Body of pancreas (tissue), 4 donors: ENCODE measurements at regions not wholly inside any gene's neighbourhood (a gene's known extent, or its start where the extent isn't known, plus 50 kb on each side); places are given as distances from the start of the nearest gene placed in this dataset.

ENCODE experiments used
- ATAC-seq: fragments of 150-250 bp; one replicate; pipeline ENCODE4 v1.9.1; 2016
- DNase-seq, 4 donors: peaks; one replicate each; pipeline ENCODE4 v3.0.0-alpha.2; 2019
- H3K27ac ChIP-seq, 4 donors: fragments of 200-600 bp; sonication (generic); 1 replicate in 3 of 4; 2 replicates in 1 of 4; pipeline versions ENCODE4 v1.5.1 to v1.6.1; 2016 to 2019; ENCODE audit warnings: mild to moderate bottlenecking in 1 of 4, mixed read lengths in 1 of 4, moderate library complexity in 1 of 4
- H3K27me3 ChIP-seq, 2 donors: fragments of 200-600 bp; sonication (generic); one replicate each; pipeline ENCODE4 v1.6.0; 2016; ENCODE audit warnings: mild to moderate bottlenecking in 1 of 2
- H3K36me3 ChIP-seq, 2 donors: fragments of 200-600 bp; sonication (generic); replicated peaks in 1 of 2; 2 replicates each; pipeline ENCODE4 v1.5.1; 2016; ENCODE audit warnings: low read depth in 2 of 2; ENCODE audit not compliant: insufficient read depth in 1 of 2
- H3K4me1 ChIP-seq: fragments of 200-600 bp; sonication (generic); one replicate; pipeline ENCODE4 v1.6.0; 2016
- H3K4me3 ChIP-seq, 2 donors: fragments of 200-600 bp; sonication (generic); 1 replicate in 1 of 2; 2 replicates in 1 of 2; pipeline ENCODE4 v1.5.1; 2016 to 2019
- H3K9me3 ChIP-seq, 3 donors: fragments of 200-600 bp; sonication (generic); 1 replicate in 2 of 3; 2 replicates in 1 of 3; pipeline ENCODE4 v1.5.1; 2016
- CTCF ChIP-seq, 7 experiments: fragments of 450-650 bp in 4 of 7; fragments of 200-600 bp in 3 of 7; sonication (generic) in 3 of 7; IDR thresholded peaks; one replicate each; pipeline ENCODE4 v1.5.1; 2016 to 2019; ENCODE audit warnings: antibody characterized with exemption in 7 of 7
- POLR2A ChIP-seq, 3 donors: fragments of 450-650 bp; IDR thresholded peaks; one replicate each; pipeline ENCODE4 v1.6.1; 2016; ENCODE audit warnings: antibody characterized with exemption in 3 of 3, mild to moderate bottlenecking in 2 of 3
- WGBS, 2 donors: methylation state at CpG; one replicate each; pipeline ENCODE4 v1.1.5; 2017; 5-methylcytosine and 5-hydroxymethylcytosine counted together
- intact Hi-C: fragments of 100-400 bp; cut with DNase I; formaldehyde crosslinking; loops from one replicate; pipeline ENCODE4 v1.15.1; 2023

- Histone ChIP-seq H3K27me3 (no peaks in the 10 kb centered on the region), H3K36me3 (no peaks in the 10 kb centered on the region), H3K4me3 (no peak overlapping the region), H3K9me3 (no peaks in the 10 kb centered on the region), H3K4me1 (peaks cover 21% of the 10 kb centered on the region), H3K27ac (no peak overlapping the region)
- TF ChIP-seq POLR2A (IDR thresholded peaks at IDR 0.05) = no peak
- TF ChIP-seq CTCF (IDR thresholded peaks at IDR 0.05) = no peak
- intact Hi-C loops = no loop called here
- WGBS, 2 donors = 21% methylated on average over 4 of the region's 4 CpGs
- ATAC-seq (no peak), DNase-seq (no peak)
These were observed 371.7 kb downstream of the ICE1 start for GRCh38 chr5:5794118-5794560.

- Histone ChIP-seq H3K27me3 (no peaks in the 10 kb centered on the region), H3K9me3 (no peaks in the 10 kb centered on the region), H3K36me3 (no peaks in the 10 kb centered on the region), H3K4me3 (no peak overlapping the region), H3K27ac (no peak overlapping the region), H3K4me1 (peaks cover 21% of the 10 kb centered on the region)
- TF ChIP-seq POLR2A (IDR thresholded peaks at IDR 0.05) (no peak), CTCF (IDR thresholded peaks at IDR 0.05) (no peak)
- ATAC-seq = no peak
- 39% methylated on average over 10 of the region's 10 CpGs for WGBS, 2 donors
- intact Hi-C loops = no loop called here
- DNase-seq = no peak
These were observed 371.0 kb downstream of the ICE1 start for GRCh38 chr5:5793242-5794117.

- intact Hi-C loops = no loop called here
- Histone ChIP-seq H3K27ac (no peak overlapping the region), H3K4me1 (peaks cover 21% of the 10 kb centered on the region), H3K36me3 (no peaks in the 10 kb centered on the region), H3K9me3 (no peaks in the 10 kb centered on the region), H3K4me3 (no peak overlapping the region), H3K27me3 (no peaks in the 10 kb centered on the region)
- DNase-seq (no peak), ATAC-seq (no peak)
- TF ChIP-seq CTCF (IDR thresholded peaks at IDR 0.05) (no peak), POLR2A (IDR thresholded peaks at IDR 0.05) (no peak)
- WGBS, 2 donors = 58 to 63% methylated on average over 1 of the region's 1 CpG
These were observed 369.6 kb downstream of the ICE1 start for GRCh38 chr5:5792106-5792505.

- intact Hi-C loops = no loop called here
- no peak for TF ChIP-seq POLR2A (IDR thresholded peaks at IDR 0.05)
- Histone ChIP-seq H3K27me3 (no peaks in the 10 kb centered on the region), H3K27ac (no peak overlapping the region), H3K4me3 (no peak overlapping the region), H3K4me1 (peaks cover 3% of the 10 kb centered on the region), H3K9me3 (no peaks in the 10 kb centered on the region), H3K36me3 (no peaks in the 10 kb centered on the region)
- ATAC-seq (no peak), DNase-seq (no peak)
- 79% methylated on average over 5 of the region's 5 CpGs for WGBS, 2 donors
These were observed 366.3 kb downstream of the ICE1 start for GRCh38 chr5:5788793-5789192.

GRCh38 chr5:5787373-5787772 lies 364.9 kb downstream of the ICE1 start:
- DNase-seq (no peak), ATAC-seq (no peak)
- TF ChIP-seq POLR2A (IDR thresholded peaks at IDR 0.05) (no peak), CTCF (IDR thresholded peaks at IDR 0.05) (no peak)
- no peak overlapping the region for H3K4me3 ChIP-seq
- no peaks in the 10 kb centered on the region for H3K27me3 ChIP-seq
- no peaks in the 10 kb centered on the region for H3K9me3 ChIP-seq
- H3K36me3 ChIP-seq = no peaks in the 10 kb centered on the region
- H3K4me1 ChIP-seq = no peaks in the 10 kb centered on the region
- intact Hi-C loops = no loop called here
- WGBS, 2 donors = 76 to 88% methylated on average over 2 of the region's 2 CpGs
- H3K27ac ChIP-seq = no peak overlapping the region
